BE2C (cell line): ENCODE measurements at regions not wholly inside any gene's neighbourhood (a gene's known extent, or its start where the extent isn't known, plus 50 kb on each side); places are given as distances from the start of the nearest gene placed in this dataset.

Source experiments
- DNase-seq: peaks from one replicate; pipeline ENCODE4 v3.0.0-alpha.2; 2020
- H3K27me3 ChIP-seq: fragments of 250-450 bp; sonication (Bioruptor Pico); 2 replicates; pipeline ENCODE4 v1.5.1; 2020; ENCODE audit warnings: mild to moderate bottlenecking
- H3K36me3 ChIP-seq: fragments of 250-450 bp; sonication (Bioruptor Pico); 2 replicates; pipeline ENCODE4 v1.5.1; 2020; ENCODE audit warnings: mild to moderate bottlenecking
- H3K4me1 ChIP-seq: fragments of 250-450 bp; sonication (Bioruptor Pico); 2 replicates; pipeline ENCODE4 v1.5.1; 2020
- H3K4me3 ChIP-seq: 2 replicates; pipeline ENCODE4 v1.5.1; 2011; ENCODE audit warnings: low read depth, low read length
- H3K9me3 ChIP-seq: fragments of 250-450 bp; sonication (Bioruptor Pico); 2 replicates; pipeline ENCODE4 v1.5.1; 2020
- CTCF ChIP-seq: IDR thresholded peaks from 2 replicates; pipeline ENCODE4 v1.5.1; 2012; ENCODE audit warnings: mild to moderate bottlenecking, low read depth, low read length

GRCh38 chr12:61655241-61655640 lies 605.0 kb upstream of the USP15 start:
- TF ChIP-seq CTCF = no peak
- Histone ChIP-seq H3K4me3 (no peak overlapping the region), H3K27me3 (no peaks in the 10 kb centered on the region), H3K36me3 (no peaks in the 10 kb centered on the region), H3K4me1 (no peaks in the 10 kb centered on the region), H3K9me3 (no peaks in the 10 kb centered on the region; the same call in 1 of the 2 replicates)
- no peak for DNase-seq

GRCh38 chr12:61667676-61668075 lies 592.5 kb upstream of the USP15 start:
- Histone ChIP-seq H3K9me3 (no peaks in the 10 kb centered on the region), H3K36me3 (no peaks in the 10 kb centered on the region), H3K4me3 (no peak overlapping the region), H3K4me1 (no peaks in the 10 kb centered on the region), H3K27me3 (no peaks in the 10 kb centered on the region)
- no peak for DNase-seq
- TF ChIP-seq CTCF = no peak

GRCh38 chr12:61676520-61676919 lies 583.7 kb upstream of the USP15 start:
- no peaks in the 10 kb centered on the region for H3K27me3 ChIP-seq
- DNase-seq = no peak
- no peaks in the 10 kb centered on the region for H3K36me3 ChIP-seq
- TF ChIP-seq CTCF = no peak
- H3K4me1 ChIP-seq = no peaks in the 10 kb centered on the region
- no peak overlapping the region for H3K4me3 ChIP-seq
- H3K9me3 ChIP-seq = no peaks in the 10 kb centered on the region

- H3K4me1 ChIP-seq = no peaks in the 10 kb centered on the region
- no peak overlapping the region for H3K4me3 ChIP-seq
- H3K36me3 ChIP-seq = no peaks in the 10 kb centered on the region
- H3K27me3 ChIP-seq = no peaks in the 10 kb centered on the region
- no peak for DNase-seq
- H3K9me3 ChIP-seq = no peaks in the 10 kb centered on the region; the same call in 1 of the 2 replicates
- no peak for TF ChIP-seq CTCF
Observed at GRCh38 chr12:61687407-61687806, 572.8 kb upstream of the USP15 start.

- no peak for DNase-seq
Observed at GRCh38 chr12:61694214-61694613, 566.0 kb upstream of the USP15 start.

GRCh38 chr12:61701471-61701870 lies 558.7 kb upstream of the USP15 start:
- Histone ChIP-seq H3K4me3 (no peak overlapping the region), H3K4me1 (no peaks in the 10 kb centered on the region), H3K9me3 (no peaks in the 10 kb centered on the region), H3K36me3 (no peaks in the 10 kb centered on the region), H3K27me3 (no peaks in the 10 kb centered on the region)
- no peak for TF ChIP-seq CTCF
- DNase-seq = no peak

More at GRCh38 chr12:61694214-61694613, 566.0 kb upstream of the USP15 start:
- no peak overlapping the region for H3K4me3 ChIP-seq
- TF ChIP-seq CTCF = no peak
- H3K4me1 ChIP-seq = no peaks in the 10 kb centered on the region
- H3K27me3 ChIP-seq = no peaks in the 10 kb centered on the region
- no peaks in the 10 kb centered on the region for H3K36me3 ChIP-seq
- H3K9me3 ChIP-seq = no peaks in the 10 kb centered on the region
